ENCODE measurements at regions not wholly inside any gene's neighbourhood (a gene's known extent, or its start where the extent isn't known, plus 50 kb on each side); places are given as distances from the start of the nearest gene placed in this dataset.
A peak's percentile ranks its signal among the peaks of the same experiment; 100 is the strongest.

- H3K36me3 Mint-ChIP-seq = no peaks in the 10 kb centered on the region
- no peak for DNase-seq (ENCODE audit: low spot score in 2 of 2)
- H3K4me1 Mint-ChIP-seq = no peaks in the 10 kb centered on the region
- H3K4me3 Mint-ChIP-seq = no peak overlapping the region
- no peak overlapping the region for H3K27ac Mint-ChIP-seq
- peak; percentile 45 for ATAC-seq
- H3K9me3 Mint-ChIP-seq = no peaks in the 10 kb centered on the region
Observed at GRCh38 chr4:114472269-114473032, 126.2 kb upstream of the UGT8 start.

GRCh38 chr4:114474188-114474800 lies 124.3 kb upstream of the UGT8 start:
- ATAC-seq = no peak
- H3K4me3 Mint-ChIP-seq = no peak overlapping the region
- no peaks in the 10 kb centered on the region for H3K9me3 Mint-ChIP-seq
- DNase-seq (ENCODE audit: low spot score in 2 of 2) = no peak
- no peaks in the 10 kb centered on the region for H3K36me3 Mint-ChIP-seq
- H3K4me1 Mint-ChIP-seq = no peaks in the 10 kb centered on the region
- no peak overlapping the region for H3K27ac Mint-ChIP-seq

DNA sequence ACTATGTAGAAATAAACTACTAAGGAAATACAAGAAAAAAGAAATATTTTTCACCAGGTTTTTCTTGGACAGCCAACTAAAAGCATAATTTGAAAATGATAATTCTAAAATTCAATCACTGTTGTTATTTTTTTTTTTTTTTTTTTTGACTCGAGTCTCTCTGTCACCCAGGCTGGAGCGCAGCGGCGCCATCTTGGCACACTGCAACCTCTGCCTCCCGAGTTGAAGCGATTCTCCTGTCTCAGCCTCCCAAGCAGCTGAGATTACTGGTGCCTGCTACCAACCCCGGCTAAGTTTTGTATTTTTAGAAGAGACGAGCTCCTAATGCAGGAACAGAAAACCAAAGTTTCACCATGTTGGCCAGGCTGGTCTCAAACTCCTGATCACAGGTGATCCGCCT lies 122.3 kb upstream of the UGT8 start:
- ATAC-seq = no peak
- Mint-ChIP-seq H3K36me3 (no peaks in the 10 kb centered on the region), H3K27ac (no peak overlapping the region), H3K9me3 (no peaks in the 10 kb centered on the region), H3K4me3 (no peak overlapping the region), H3K4me1 (no peaks in the 10 kb centered on the region)
- no peak for DNase-seq (ENCODE audit: low spot score in 2 of 2)

DNA sequence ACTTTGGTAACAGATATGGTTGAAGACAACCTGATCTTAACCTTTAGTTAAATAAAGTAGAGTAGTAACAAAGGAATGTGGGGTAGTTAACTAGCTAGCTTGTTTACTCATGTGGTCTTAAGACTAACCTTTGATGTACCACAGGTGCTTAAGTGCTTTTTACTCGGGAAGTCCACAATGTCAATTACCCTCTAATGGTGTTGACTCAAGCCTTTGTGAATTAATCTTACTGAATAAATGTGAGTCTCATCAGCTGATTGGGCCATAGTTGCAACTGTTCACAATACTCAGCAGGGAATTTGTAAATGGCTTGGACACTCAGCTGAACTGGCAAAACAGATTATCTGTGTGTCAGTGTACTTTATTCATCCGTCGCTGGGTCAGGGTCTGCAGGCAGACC lies 119.0 kb upstream of the UGT8 start:
- H3K4me1 Mint-ChIP-seq = no peaks in the 10 kb centered on the region
- no peak for DNase-seq (ENCODE audit: low spot score in 2 of 2)
- H3K4me3 Mint-ChIP-seq = no peak overlapping the region
- H3K36me3 Mint-ChIP-seq = no peaks in the 10 kb centered on the region
- no peaks in the 10 kb centered on the region for H3K9me3 Mint-ChIP-seq
- no peak overlapping the region for H3K27ac Mint-ChIP-seq
- no peak for ATAC-seq

DNA sequence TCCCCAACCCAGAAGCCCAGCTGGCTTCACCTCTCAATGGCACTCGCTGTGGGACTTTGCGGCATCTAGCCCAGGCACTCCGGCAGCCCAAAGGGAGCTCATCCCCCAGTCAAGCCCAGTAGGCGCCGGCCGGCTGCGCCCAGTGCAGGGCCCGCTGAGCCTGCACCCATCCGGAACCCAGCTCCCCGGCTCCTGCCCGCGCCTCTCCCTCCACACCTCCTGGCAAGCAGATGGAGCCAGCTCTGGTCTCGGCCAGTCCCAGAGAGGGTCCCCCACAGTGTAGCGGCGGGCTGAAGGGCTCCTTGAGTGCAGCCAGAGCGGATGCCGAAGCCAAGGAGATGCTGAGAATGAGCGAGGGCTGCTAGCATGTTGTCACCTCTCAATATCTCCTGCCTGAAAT lies 116.8 kb upstream of the UGT8 start:
- no peak overlapping the region for H3K27ac Mint-ChIP-seq
- H3K9me3 Mint-ChIP-seq = no peaks in the 10 kb centered on the region
- no peak for DNase-seq (ENCODE audit: low spot score in 2 of 2)
- H3K4me1 Mint-ChIP-seq = no peaks in the 10 kb centered on the region
- no peak for ATAC-seq
- no peaks in the 10 kb centered on the region for H3K36me3 Mint-ChIP-seq
- H3K4me3 Mint-ChIP-seq = no peak overlapping the region

DNA sequence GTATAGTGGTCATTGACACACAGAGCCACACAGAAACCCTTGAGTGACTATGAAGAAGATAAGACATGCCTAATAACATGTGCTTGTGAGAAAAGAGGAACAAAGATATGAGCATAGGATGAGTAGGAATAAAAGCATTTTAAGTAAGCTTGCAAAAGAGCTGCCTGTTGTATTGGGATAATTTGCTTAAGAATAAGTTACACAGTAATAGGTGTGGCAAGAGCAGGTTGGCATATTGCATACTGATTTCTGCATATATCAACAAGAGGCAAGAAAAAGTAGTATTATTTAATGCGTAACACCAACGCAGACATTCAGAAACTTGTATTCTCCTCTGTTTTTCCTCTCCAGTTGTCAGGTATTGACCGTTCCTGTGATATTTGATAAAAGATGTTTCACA lies 111.5 kb upstream of the UGT8 start:
- H3K9me3 Mint-ChIP-seq = no peaks in the 10 kb centered on the region
- H3K4me3 Mint-ChIP-seq = no peak overlapping the region
- no peaks in the 10 kb centered on the region for H3K36me3 Mint-ChIP-seq

GRCh38 chr4:114488301-114488982 lies 110.2 kb upstream of the UGT8 start:
- Mint-ChIP-seq H3K4me1 (no peaks in the 10 kb centered on the region), H3K36me3 (no peaks in the 10 kb centered on the region)
- DNase-seq (ENCODE audit: low spot score in 2 of 2) = no peak

More for the DNA sequence above, 111.5 kb upstream of the UGT8 start:
- ATAC-seq (no peak), DNase-seq (ENCODE audit: low spot score in 2 of 2) (no peak)
- no peak overlapping the region for H3K27ac Mint-ChIP-seq
- no peaks in the 10 kb centered on the region for H3K4me1 Mint-ChIP-seq

GRCh38 chr4:114494246-114494803 lies 104.3 kb upstream of the UGT8 start:
- no peak overlapping the region for H3K27ac Mint-ChIP-seq
- no peaks in the 10 kb centered on the region for H3K36me3 Mint-ChIP-seq
- H3K4me3 Mint-ChIP-seq = no peak overlapping the region
- DNase-seq (ENCODE audit: low spot score in 2 of 2) (no peak), ATAC-seq (no peak)
- no peaks in the 10 kb centered on the region for H3K9me3 Mint-ChIP-seq
- H3K4me1 Mint-ChIP-seq = no peaks in the 10 kb centered on the region

More at GRCh38 chr4:114488301-114488982, 110.2 kb upstream of the UGT8 start:
- H3K27ac Mint-ChIP-seq = no peak overlapping the region
- ATAC-seq = no peak
- no peak overlapping the region for H3K4me3 Mint-ChIP-seq
- H3K9me3 Mint-ChIP-seq = no peaks in the 10 kb centered on the region

DNA sequence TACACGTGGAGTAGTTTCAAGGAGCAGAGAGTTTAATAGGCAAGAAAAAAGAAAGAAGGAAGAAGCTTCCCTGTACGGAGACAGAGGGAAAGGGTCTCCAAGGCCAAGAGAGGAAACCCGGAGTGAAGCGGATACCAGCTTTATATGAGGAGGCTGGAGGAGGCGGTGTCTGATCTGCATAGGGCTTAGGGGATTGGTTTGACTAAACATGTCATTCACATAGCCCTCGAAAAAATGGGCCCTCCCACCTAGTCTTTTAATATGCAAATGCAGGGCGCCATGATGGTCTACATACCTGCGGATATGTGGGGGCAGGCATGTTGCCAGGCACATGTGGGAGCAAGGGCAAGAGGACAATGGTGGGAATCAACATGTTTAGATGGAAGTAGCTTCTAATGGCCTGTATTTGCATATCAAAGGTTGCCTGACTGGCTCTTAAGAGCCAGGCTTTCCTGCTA lies 103.1 kb upstream of the UGT8 start:
- no peak for ATAC-seq

GRCh38 chr4:114497116-114497515 lies 101.5 kb upstream of the UGT8 start:
- Mint-ChIP-seq H3K27ac (no peak overlapping the region), H3K4me3 (no peak overlapping the region), H3K9me3 (no peaks in the 10 kb centered on the region), H3K4me1 (no peaks in the 10 kb centered on the region), H3K36me3 (no peaks in the 10 kb centered on the region)
- DNase-seq (ENCODE audit: low spot score in 2 of 2) (no peak), ATAC-seq (no peak)

More for the DNA sequence above, 103.1 kb upstream of the UGT8 start:
- Mint-ChIP-seq H3K9me3 (no peaks in the 10 kb centered on the region), H3K4me1 (no peaks in the 10 kb centered on the region), H3K27ac (no peak overlapping the region), H3K4me3 (no peak overlapping the region), H3K36me3 (no peaks in the 10 kb centered on the region)
- DNase-seq (ENCODE audit: low spot score in 2 of 2) = no peak

GRCh38 chr4:114509340-114509739 lies 89.3 kb upstream of the UGT8 start:
- no peak for ATAC-seq
- no peaks in the 10 kb centered on the region for H3K36me3 Mint-ChIP-seq
- H3K4me3 Mint-ChIP-seq = no peak overlapping the region
- H3K4me1 Mint-ChIP-seq = no peaks in the 10 kb centered on the region
- no peak for DNase-seq (ENCODE audit: low spot score in 2 of 2)
- H3K9me3 Mint-ChIP-seq = no peaks in the 10 kb centered on the region
- no peak overlapping the region for H3K27ac Mint-ChIP-seq

DNA sequence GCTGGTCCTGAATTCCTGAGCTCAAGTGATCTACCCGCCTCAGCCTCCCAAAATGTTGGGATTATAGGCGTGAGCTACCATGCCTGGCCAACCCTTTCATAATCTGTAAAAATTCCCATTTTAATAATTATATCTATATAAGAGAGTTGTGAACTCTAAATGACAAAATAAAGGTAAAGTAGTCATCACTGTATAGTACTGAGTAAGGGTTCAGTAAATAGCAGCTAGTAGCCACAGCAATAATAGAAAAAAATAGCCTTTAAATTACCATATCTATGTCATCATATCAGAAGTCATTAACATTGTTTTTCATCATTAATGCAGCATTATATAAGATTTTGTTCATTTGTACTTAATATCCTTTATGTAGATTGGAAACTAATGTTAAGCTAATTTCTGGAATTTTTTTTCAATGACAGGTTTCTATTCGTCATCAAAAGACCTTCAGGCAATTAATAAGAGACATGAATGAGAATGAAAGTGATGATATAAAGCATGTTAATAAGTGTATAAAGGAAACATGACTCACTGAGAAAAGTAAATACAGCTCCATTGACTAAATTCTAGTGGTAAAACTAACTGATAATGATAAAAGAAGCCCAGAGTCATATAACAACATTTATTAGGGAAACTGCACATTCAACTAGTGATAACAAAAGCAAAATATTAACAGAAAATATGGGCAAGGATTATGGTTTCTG lies 85.9 kb upstream of the UGT8 start:
- Mint-ChIP-seq H3K4me1 (no peaks in the 10 kb centered on the region), H3K9me3 (peaks cover 4% of the 10 kb centered on the region), H3K36me3 (no peaks in the 10 kb centered on the region), H3K27ac (no peak overlapping the region), H3K4me3 (no peak overlapping the region)
- ATAC-seq (no peak), DNase-seq (ENCODE audit: low spot score in 2 of 2) (no peak)

GRCh38 chr4:114519368-114519767 lies 79.2 kb upstream of the UGT8 start:
- H3K36me3 Mint-ChIP-seq = no peaks in the 10 kb centered on the region
- DNase-seq (ENCODE audit: low spot score in 2 of 2) (no peak), ATAC-seq (no peak)
- H3K4me1 Mint-ChIP-seq = no peaks in the 10 kb centered on the region
- H3K27ac Mint-ChIP-seq = no peak overlapping the region
- no peak overlapping the region for H3K4me3 Mint-ChIP-seq
- peaks cover 4% of the 10 kb centered on the region for H3K9me3 Mint-ChIP-seq

DNA sequence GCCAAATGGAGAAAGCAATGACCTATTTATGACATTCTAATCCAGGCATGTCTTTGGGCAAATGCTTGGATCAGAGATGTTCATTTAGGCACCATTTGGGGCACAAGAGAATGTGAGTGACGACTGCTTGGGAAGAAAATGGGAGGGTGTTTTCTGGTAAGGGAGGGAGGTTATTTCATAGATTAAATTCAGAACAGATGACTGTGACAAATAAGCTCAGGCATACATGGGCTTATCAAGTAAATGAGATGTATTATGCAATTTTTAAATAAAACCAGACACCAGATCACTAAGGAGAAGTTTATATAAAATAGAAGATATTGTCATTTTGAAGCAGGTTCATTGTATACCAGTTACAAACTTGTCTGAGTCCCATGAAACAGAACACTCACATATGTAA lies 71.4 kb upstream of the UGT8 start:
- DNase-seq (ENCODE audit: low spot score in 2 of 2) = no peak

DNA sequence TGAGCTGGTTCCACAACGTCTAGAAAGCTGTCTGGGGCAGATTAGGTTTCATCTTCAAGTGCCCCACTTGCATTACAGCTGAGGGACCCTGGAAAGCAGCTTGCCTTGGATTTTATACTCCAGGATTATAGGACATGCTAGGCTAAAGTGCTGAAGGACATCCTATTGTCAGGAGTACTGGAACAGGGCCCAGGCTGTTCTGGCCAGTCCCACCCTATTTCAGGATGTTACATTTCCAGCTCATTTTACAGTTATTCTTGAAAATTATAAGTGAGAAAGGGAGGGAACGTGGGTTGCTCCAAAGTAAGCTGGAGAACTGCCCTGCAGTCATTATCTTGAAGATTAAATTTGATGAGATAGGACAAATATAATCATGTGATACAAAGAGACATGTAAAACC lies 71.0 kb upstream of the UGT8 start:
- Mint-ChIP-seq H3K4me1 (no peaks in the 10 kb centered on the region), H3K4me3 (no peak overlapping the region), H3K27ac (no peak overlapping the region), H3K36me3 (no peaks in the 10 kb centered on the region), H3K9me3 (peaks cover 2% of the 10 kb centered on the region)
- DNase-seq (ENCODE audit: low spot score in 2 of 2) (no peak), ATAC-seq (no peak)

More for the DNA sequence above, 71.4 kb upstream of the UGT8 start:
- Mint-ChIP-seq H3K9me3 (peaks cover 2% of the 10 kb centered on the region), H3K4me1 (no peaks in the 10 kb centered on the region), H3K4me3 (no peak overlapping the region), H3K27ac (no peak overlapping the region), H3K36me3 (no peaks in the 10 kb centered on the region)
- no peak for ATAC-seq
